GM19467 (cell line): ENCODE measurements at regions not wholly inside any gene's neighbourhood (a gene's known extent, or its start where the extent isn't known, plus 50 kb on each side); places are given as distances from the start of the nearest gene placed in this dataset.
A peak's percentile ranks its signal among the peaks of the same experiment; 100 is the strongest.
"Not testable (repeated sequence)": the region's sequence is repeated elsewhere in the genome, so short reads cannot be mapped to it uniquely, and the experiment has no call there.

Source experiments
- ATAC-seq: cut with Tn5 transposase; IDR thresholded peaks from one replicate; pipeline ENCODE4 v1.9.1; 2021; ENCODE audit warnings: mild to moderate bottlenecking, moderate library complexity; ENCODE audit not compliant: unreplicated experiment

GRCh38 chr9:66152406-66152805, 415.5 kb downstream of the FOXD4L4 start:
- ATAC-seq: not testable (repeated sequence)

GRCh38 chr9:66153021-66153725, 416.2 kb downstream of the FOXD4L4 start:
- peak; percentile 100 for ATAC-seq

- not testable (repeated sequence) for ATAC-seq
Observed at GRCh38 chr9:66153971-66154691, 417.2 kb downstream of the FOXD4L4 start.

GRCh38 chr9:66182316-66182715, 445.4 kb downstream of the FOXD4L4 start:
- ATAC-seq: not testable (repeated sequence)

- ATAC-seq: not testable (repeated sequence)
Observed at GRCh38 chr9:66183648-66184047, 446.7 kb downstream of the FOXD4L4 start.

GRCh38 chr9:66197199-66197598, 460.3 kb downstream of the FOXD4L4 start:
- not testable (repeated sequence) for ATAC-seq

GRCh38 chr9:66198421-66198820, 461.5 kb downstream of the FOXD4L4 start:
- ATAC-seq: not testable (repeated sequence)

GRCh38 chr9:66206617-66207016, 469.7 kb downstream of the FOXD4L4 start:
- peak; percentile 64 for ATAC-seq

- not testable (repeated sequence) for ATAC-seq
Observed at GRCh38 chr9:66207914-66208313, 471.0 kb downstream of the FOXD4L4 start.

GRCh38 chr9:66244763-66245162, 507.8 kb downstream of the FOXD4L4 start:
- ATAC-seq: not testable (repeated sequence)

- not testable (repeated sequence) for ATAC-seq
Observed at GRCh38 chr9:66245481-66245880, 508.5 kb downstream of the FOXD4L4 start.

- ATAC-seq: not testable (repeated sequence)
Observed at GRCh38 chr9:66257581-66257980, 520.6 kb downstream of the FOXD4L4 start.

- ATAC-seq: not testable (repeated sequence)
Observed at GRCh38 chr9:66261576-66261975, 524.6 kb downstream of the FOXD4L4 start.

- not testable (repeated sequence) for ATAC-seq
Observed at GRCh38 chr9:66263621-66264020, 526.7 kb downstream of the FOXD4L4 start.

- ATAC-seq: not testable (repeated sequence)
Observed at GRCh38 chr9:66264786-66265185, 527.8 kb downstream of the FOXD4L4 start.

GRCh38 chr9:66266202-66266601, 529.3 kb downstream of the FOXD4L4 start:
- not testable (repeated sequence) for ATAC-seq

GRCh38 chr9:66266856-66267430, 530.0 kb downstream of the FOXD4L4 start:
- ATAC-seq: not testable (repeated sequence)

- not testable (repeated sequence) for ATAC-seq
Observed at GRCh38 chr9:66267684-66268083, 530.7 kb downstream of the FOXD4L4 start.

- not testable (repeated sequence) for ATAC-seq
Observed at GRCh38 chr9:66269024-66269423, 532.1 kb downstream of the FOXD4L4 start.

- ATAC-seq: not testable (repeated sequence)
Observed at GRCh38 chr9:66269783-66270182, 532.8 kb downstream of the FOXD4L4 start.

GRCh38 chr9:66278809-66279208, 541.9 kb downstream of the FOXD4L4 start:
- ATAC-seq: not testable (repeated sequence)
